ENCODE measurements at regions not wholly inside any gene's neighbourhood (a gene's known extent, or its start where the extent isn't known, plus 50 kb on each side); places are given as distances from the start of the nearest gene placed in this dataset.

DNA sequence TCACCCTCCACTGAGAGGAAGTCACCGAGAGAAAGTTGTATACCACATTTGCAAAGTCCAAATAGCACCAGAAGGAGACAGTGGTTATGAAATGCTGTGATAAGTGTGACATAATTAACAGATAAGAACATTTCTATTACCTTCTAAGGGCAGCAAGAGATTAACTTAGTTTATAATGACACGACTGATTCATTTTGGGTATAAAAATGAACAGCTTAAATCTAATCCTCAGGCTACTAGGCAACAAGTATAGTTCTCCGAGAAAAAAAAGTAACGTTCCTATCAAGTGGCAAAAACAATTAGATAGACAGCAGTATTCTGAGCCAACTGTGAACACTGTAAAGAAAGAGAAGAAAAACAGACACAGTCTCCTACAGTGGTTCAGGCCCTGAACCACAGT lies 431.2 kb upstream of the GRAMD2B start:
- no peak for TF ChIP-seq KDM5A (IDR thresholded peaks at IDR 0.05)
- no peak for TF ChIP-seq NPAS2 (CRISPR knock-in tag; IDR thresholded peaks at IDR 0.05; ENCODE audit: borderline replicate concordance)
- no peak for TF ChIP-seq EP300 (IDR thresholded peaks at IDR 0.05)
- no peak for TF ChIP-seq POLR2A (IDR thresholded peaks at IDR 0.05; ENCODE audit: low read length)
- no peak for TF ChIP-seq CEBPB (IDR thresholded peaks at IDR 0.05)
- TF ChIP-seq, protein P1, sequence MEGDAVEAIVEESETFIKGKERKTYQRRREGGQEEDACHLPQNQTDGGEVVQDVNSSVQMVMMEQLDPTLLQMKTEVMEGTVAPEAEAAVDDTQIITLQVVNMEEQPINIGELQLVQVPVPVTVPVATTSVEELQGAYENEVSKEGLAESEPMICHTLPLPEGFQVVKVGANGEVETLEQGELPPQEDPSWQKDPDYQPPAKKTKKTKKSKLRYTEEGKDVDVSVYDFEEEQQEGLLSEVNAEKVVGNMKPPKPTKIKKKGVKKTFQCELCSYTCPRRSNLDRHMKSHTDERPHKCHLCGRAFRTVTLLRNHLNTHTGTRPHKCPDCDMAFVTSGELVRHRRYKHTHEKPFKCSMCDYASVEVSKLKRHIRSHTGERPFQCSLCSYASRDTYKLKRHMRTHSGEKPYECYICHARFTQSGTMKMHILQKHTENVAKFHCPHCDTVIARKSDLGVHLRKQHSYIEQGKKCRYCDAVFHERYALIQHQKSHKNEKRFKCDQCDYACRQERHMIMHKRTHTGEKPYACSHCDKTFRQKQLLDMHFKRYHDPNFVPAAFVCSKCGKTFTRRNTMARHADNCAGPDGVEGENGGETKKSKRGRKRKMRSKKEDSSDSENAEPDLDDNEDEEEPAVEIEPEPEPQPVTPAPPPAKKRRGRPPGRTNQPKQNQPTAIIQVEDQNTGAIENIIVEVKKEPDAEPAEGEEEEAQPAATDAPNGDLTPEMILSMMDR (IDR thresholded peaks at IDR 0.05), result no peak
- no peak for TF ChIP-seq MYC (IDR thresholded peaks at IDR 0.05; ENCODE audit: borderline replicate concordance, low read length)
- no peak for TF ChIP-seq MAZ (IDR thresholded peaks at IDR 0.05; ENCODE audit: borderline replicate concordance, low read depth, low read length)
- no peak for TF ChIP-seq CBX2 (IDR thresholded peaks at IDR 0.05; ENCODE audit: borderline replicate concordance, low read depth)
- TF ChIP-seq JUN (IDR thresholded peaks at IDR 0.05), result no peak
- TF ChIP-seq SMC3 (IDR thresholded peaks at IDR 0.05), result no peak
